AG09319 (cell line): ENCODE measurements at regions not wholly inside any gene's neighbourhood (a gene's known extent, or its start where the extent isn't known, plus 50 kb on each side); places are given as distances from the start of the nearest gene placed in this dataset.

ENCODE experiments used
- DNase-seq: peaks from one replicate; pipeline ENCODE4 v3.0.0-alpha.2; 2010; ENCODE audit warnings: low read depth; ENCODE audit errors: extremely low read depth
- CTCF ChIP-seq: IDR thresholded peaks from 2 replicates; pipeline ENCODE4 v1.5.1; 2011; ENCODE audit warnings: low read depth, mild to moderate bottlenecking, inconsistent platforms, low read length, moderate library complexity

- TF ChIP-seq CTCF, result no peak
- DNase-seq, result no peak
Observed at GRCh38 chr5:38086777-38087176, 171.6 kb upstream of the EGFLAM start.

GRCh38 chr5:38079620-38080402 is 178.5 kb upstream of the EGFLAM start:
- no peak for TF ChIP-seq CTCF
- no peak for DNase-seq

GRCh38 chr5:38078161-38078560 is 180.2 kb upstream of the EGFLAM start:
- DNase-seq, result no peak
- TF ChIP-seq CTCF, result no peak

- TF ChIP-seq CTCF, result no peak
- no peak for DNase-seq
Observed at GRCh38 chr5:38077652-38078051, 180.7 kb upstream of the EGFLAM start.

GRCh38 chr5:38071831-38072694 is 186.3 kb upstream of the EGFLAM start:
- no peak for TF ChIP-seq CTCF
- no peak for DNase-seq

- TF ChIP-seq CTCF, result no peak
- no peak for DNase-seq
Observed at GRCh38 chr5:38070304-38070950, 187.9 kb upstream of the EGFLAM start.
